H1 (cell line): ENCODE measurements at regions not wholly inside any gene's neighbourhood (a gene's known extent, or its start where the extent isn't known, plus 50 kb on each side); places are given as distances from the start of the nearest gene placed in this dataset.

Source experiments
- CHD7 ChIP-seq: fragments of 300-600 bp; sonication (generic); IDR thresholded peaks from 2 replicates; pipeline ENCODE4 v1.7.1; 2012; ENCODE audit warnings: low read length, moderate library complexity, mild to moderate bottlenecking, inconsistent platforms; ENCODE audit not compliant: insufficient replicate concordance
- JUN ChIP-seq: IDR thresholded peaks from 2 replicates; pipeline ENCODE4 v1.6.1; 2011; ENCODE audit warnings: low read depth, mild to moderate bottlenecking, improper control_type of control experiment, low read length
- POU5F1 ChIP-seq: IDR thresholded peaks from 2 replicates; pipeline ENCODE4 v1.6.1; 2011; ENCODE audit warnings: low read depth, mild to moderate bottlenecking, low read length, moderate library complexity
- RNF2 ChIP-seq: fragments of 200-900, 300-1000 bp; sonication (generic); IDR thresholded peaks from 2 replicates; pipeline ENCODE4 v1.7.1; 2016; ENCODE audit warnings: borderline replicate concordance, low read depth, mild to moderate bottlenecking, antibody characterized with exemption, low read length; ENCODE audit not compliant: poor library complexity, severe bottlenecking; ENCODE audit errors: missing control alignments
- SIRT6 ChIP-seq: IDR thresholded peaks from one replicate; pipeline ENCODE4 v1.7.1; 2012; ENCODE audit warnings: low read length, inconsistent platforms

DNA sequence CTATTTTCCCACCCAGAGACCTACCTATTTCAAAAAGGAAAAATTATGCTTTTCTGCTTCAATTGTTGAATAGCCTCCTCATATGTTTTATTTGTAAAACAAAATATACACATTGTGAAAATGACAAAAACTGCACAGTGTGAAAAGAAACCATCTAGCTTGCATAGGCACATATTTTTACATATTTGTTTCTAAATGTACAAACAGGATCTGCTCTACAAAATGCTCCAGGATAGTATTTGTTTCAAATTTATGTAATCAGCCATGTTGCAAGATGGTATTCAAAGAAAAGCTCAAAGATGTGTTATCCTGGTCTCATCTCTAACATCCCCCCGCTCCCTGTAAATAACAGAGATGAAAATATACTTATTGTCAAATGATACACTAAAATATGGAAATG, 366.1 kb upstream of the MPDZ start (continued):
- TF ChIP-seq POU5F1 (no peak), CHD7 (no peak), SIRT6 (no peak), RNF2 (no peak), JUN (no peak)
